Neural progenitor cell (in vitro differentiated cells): ENCODE measurements at regions not wholly inside any gene's neighbourhood (a gene's known extent, or its start where the extent isn't known, plus 50 kb on each side); places are given as distances from the start of the nearest gene placed in this dataset.

Experiments
- DNase-seq: peaks from one replicate; pipeline ENCODE4 v3.0.0-alpha.2; 2016; ENCODE audit warnings: low spot score
- H2AFZ ChIP-seq: fragments of 200-600 bp; sonication (generic); replicated peaks from 2 replicates; pipeline ENCODE4 v1.6.1; 2016; ENCODE audit warnings: antibody characterized with exemption
- H3F3A ChIP-seq: fragments of 200-600 bp; sonication (generic); 2 replicates; pipeline ENCODE4 v1.6.1; 2016; ENCODE audit warnings: antibody characterized with exemption, low read depth
- H3K27ac ChIP-seq: fragments of 200-600 bp; sonication (generic); 2 replicates; pipeline ENCODE4 v1.5.1; 2016; ENCODE audit warnings: mild to moderate bottlenecking
- H3K27me3 ChIP-seq: fragments of 200-600 bp; sonication (generic); 2 replicates; pipeline ENCODE4 v1.6.1; 2016; ENCODE audit warnings: mild to moderate bottlenecking, moderate library complexity
- H3K36me3 ChIP-seq: fragments of 200-600 bp; sonication (generic); 2 replicates; pipeline ENCODE4 v1.5.1; 2016
- H3K4me1 ChIP-seq: fragments of 200-600 bp; sonication (generic); 2 replicates; pipeline ENCODE4 v1.6.1; 2016; ENCODE audit warnings: mixed run types
- H3K4me2 ChIP-seq: fragments of 200-600 bp; sonication (generic); 2 replicates; pipeline ENCODE4 v1.6.1; 2016
- H3K4me3 ChIP-seq: fragments of 200-600 bp; sonication (generic); 2 replicates; pipeline ENCODE4 v1.5.1; 2016
- H3K79me2 ChIP-seq: fragments of 200-600 bp; sonication (generic); 2 replicates; pipeline ENCODE4 v1.6.1; 2016; ENCODE audit warnings: low read depth
- H3K9ac ChIP-seq: fragments of 200-600 bp; sonication (generic); 2 replicates; pipeline ENCODE4 v1.6.1; 2016
- H3K9me3 ChIP-seq: fragments of 200-600 bp; sonication (generic); 2 replicates; pipeline ENCODE4 v1.5.1; 2016; ENCODE audit warnings: low read depth
- H4K20me1 ChIP-seq: fragments of 200-600 bp; sonication (generic); 2 replicates; pipeline ENCODE4 v1.6.1; 2016; ENCODE audit warnings: low read depth
- H3K27ac Mint-ChIP-seq: 3 replicates; pipeline ENCODE4 v1.8.0; 2021; ENCODE audit warnings: mixed read lengths
- H3K27me3 Mint-ChIP-seq: 2 replicates; pipeline ENCODE4 v1.8.0; 2022; ENCODE audit warnings: low read depth, mild to moderate bottlenecking, inconsistent platforms, moderate library complexity, mixed read lengths; ENCODE audit not compliant: insufficient read depth
- H3K36me3 Mint-ChIP-seq: 3 replicates; pipeline ENCODE4 v1.8.0; 2021; ENCODE audit warnings: mixed read lengths
- H3K4me1 Mint-ChIP-seq: 3 replicates; pipeline ENCODE4 v1.8.0; 2021; ENCODE audit warnings: mixed read lengths
- H3K4me3 Mint-ChIP-seq: 3 replicates; pipeline ENCODE4 v1.8.0; 2021; ENCODE audit warnings: mild to moderate bottlenecking, moderate library complexity, mixed read lengths
- H3K9me3 Mint-ChIP-seq: 3 replicates; pipeline ENCODE4 v1.8.0; 2020; ENCODE audit warnings: mixed read lengths
- CTCF ChIP-seq: fragments of 200-600 bp; sonication (generic); IDR thresholded peaks from 2 replicates; pipeline ENCODE4 v1.5.1; 2017; ENCODE audit warnings: antibody characterized with exemption, mild to moderate bottlenecking
- EZH2 ChIP-seq: fragments of 200-600 bp; sonication (generic); IDR thresholded peaks from 2 replicates; pipeline ENCODE4 v1.6.1; 2017; ENCODE audit warnings: antibody characterized with exemption, mild to moderate bottlenecking, moderate library complexity
- EZH2phosphoT487 ChIP-seq: fragments of 200-600 bp; sonication (generic); IDR thresholded peaks from 2 replicates; pipeline ENCODE4 v1.6.1; 2017; ENCODE audit warnings: antibody characterized with exemption

GRCh38 chr7:91420606-91421005, 156.4 kb downstream of the FZD1 start:
- Mint-ChIP-seq H3K27ac (no peak overlapping the region), H3K9me3 (no peaks in the 10 kb centered on the region), H3K4me1 (peaks cover 8% of the 10 kb centered on the region), H3K36me3 (no peaks in the 10 kb centered on the region), H3K27me3 (peaks cover 2% of the 10 kb centered on the region), H3K4me3 (no peak overlapping the region)
- Histone ChIP-seq H3K36me3 (no peaks in the 10 kb centered on the region), H3K79me2 (no peaks in the 10 kb centered on the region), H3K27ac (no peak overlapping the region), H3K9me3 (no peaks in the 10 kb centered on the region), H4K20me1 (no peaks in the 10 kb centered on the region), H3K9ac (no peak overlapping the region), H2AFZ (no peak overlapping the region), H3F3A (no peaks in the 10 kb centered on the region), H3K4me2 (no peak overlapping the region), H3K27me3 (no peaks in the 10 kb centered on the region), H3K4me1 (peaks cover 26% of the 10 kb centered on the region), H3K4me3 (no peak overlapping the region)
- DNase-seq = no peak
- no peak for TF ChIP-seq CTCF
- no peak for TF ChIP-seq EZH2
- TF ChIP-seq EZH2phosphoT487 = no peak

GRCh38 chr7:91421018-91421417, 156.8 kb downstream of the FZD1 start:
- Histone ChIP-seq H3K4me3 (no peak overlapping the region), H3K4me2 (no peak overlapping the region), H2AFZ (no peak overlapping the region), H3K27ac (no peak overlapping the region), H3K36me3 (no peaks in the 10 kb centered on the region), H3F3A (no peaks in the 10 kb centered on the region), H3K9me3 (no peaks in the 10 kb centered on the region), H3K27me3 (no peaks in the 10 kb centered on the region), H3K4me1 (peaks cover 26% of the 10 kb centered on the region), H4K20me1 (no peaks in the 10 kb centered on the region), H3K9ac (no peak overlapping the region), H3K79me2 (no peaks in the 10 kb centered on the region)
- no peak overlapping the region for H3K4me3 Mint-ChIP-seq
- H3K36me3 Mint-ChIP-seq = no peaks in the 10 kb centered on the region
- peaks cover 2% of the 10 kb centered on the region for H3K27me3 Mint-ChIP-seq
- no peak overlapping the region for H3K27ac Mint-ChIP-seq
- TF ChIP-seq CTCF (no peak), EZH2 (no peak), EZH2phosphoT487 (no peak)
- no peaks in the 10 kb centered on the region for H3K9me3 Mint-ChIP-seq
- no peak for DNase-seq
- H3K4me1 Mint-ChIP-seq = peaks cover 9% of the 10 kb centered on the region

DNA sequence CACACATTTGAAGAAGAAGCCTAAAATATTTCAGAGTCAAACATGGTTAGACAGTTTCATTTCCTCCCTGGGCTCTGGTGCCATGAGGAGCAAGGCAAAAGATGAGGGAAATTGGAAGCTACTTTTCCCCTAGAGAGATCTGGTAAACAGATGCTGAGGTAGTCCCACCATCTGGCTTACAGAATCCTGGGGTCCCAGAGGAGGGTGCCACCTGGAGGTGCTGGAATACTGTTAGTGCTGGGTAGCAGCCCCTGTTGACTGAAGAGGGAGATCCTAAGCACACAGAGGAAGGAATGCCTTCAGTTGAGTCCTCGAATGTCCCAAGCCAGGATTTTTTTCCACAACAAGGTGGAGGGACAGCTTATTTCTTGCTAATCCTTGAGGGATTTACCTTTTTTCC, 160.1 kb downstream of the FZD1 start:
- no peak overlapping the region for H3K4me3 Mint-ChIP-seq

More for the DNA sequence above, 160.1 kb downstream of the FZD1 start:
- H3K9ac ChIP-seq = no peak overlapping the region
- TF ChIP-seq EZH2phosphoT487 (no peak), EZH2 (no peak), CTCF (peak; percentile 37)
- Mint-ChIP-seq H3K36me3 (no peaks in the 10 kb centered on the region), H3K27ac (no peak overlapping the region), H3K4me1 (peaks cover 17% of the 10 kb centered on the region), H3K9me3 (no peaks in the 10 kb centered on the region), H3K27me3 (peaks cover 2% of the 10 kb centered on the region)
- H3K36me3 ChIP-seq = peaks cover 4% of the 10 kb centered on the region
- no peak overlapping the region for H3K4me3 ChIP-seq
- H3K4me1 ChIP-seq = peaks cover 22% of the 10 kb centered on the region
- no peak overlapping the region for H2AFZ ChIP-seq
- H4K20me1 ChIP-seq = no peaks in the 10 kb centered on the region
- no peaks in the 10 kb centered on the region for H3K79me2 ChIP-seq
- H3K27me3 ChIP-seq = no peaks in the 10 kb centered on the region
- H3K4me2 ChIP-seq = no peak overlapping the region
- no peaks in the 10 kb centered on the region for H3K9me3 ChIP-seq
- DNase-seq = peak; percentile 44
- H3K27ac ChIP-seq = no peak overlapping the region
- no peaks in the 10 kb centered on the region for H3F3A ChIP-seq
